ENCODE measurements at regions not wholly inside any gene's neighbourhood (a gene's known extent, or its start where the extent isn't known, plus 50 kb on each side); places are given as distances from the start of the nearest gene placed in this dataset.

GRCh38 chr2:11898576-11898975 is 152.1 kb downstream of the LPIN1 start:
- TF ChIP-seq CTCF (IDR thresholded peaks at IDR 0.05) (no peak), POLR2AphosphoS5 (IDR thresholded peaks at IDR 0.05) (no peak), POLR2A (IDR thresholded peaks at IDR 0.05) (no peak)

Data from suprapubic skin (tissue), 4 donors.